BLaER1 (cell line): ENCODE measurements at regions not wholly inside any gene's neighbourhood (a gene's known extent, or its start where the extent isn't known, plus 50 kb on each side); places are given as distances from the start of the nearest gene placed in this dataset.
A peak's percentile ranks its signal among the peaks of the same experiment; 100 is the strongest.
"Not testable (repeated sequence)": the region's sequence is repeated elsewhere in the genome, so short reads cannot be mapped to it uniquely, and the experiment has no call there.

Experiments used
- H3K27ac ChIP-seq: shearing (Covaris generic); formaldehyde crosslinking; 2 replicates; pipeline ENCODE4 v1.8.1; 2022
- H3K27me3 ChIP-seq: shearing (Covaris generic); formaldehyde crosslinking; 2 replicates; pipeline ENCODE4 v1.8.1; 2022
- H3K36me3 ChIP-seq: shearing (Covaris generic); formaldehyde crosslinking; 2 replicates; pipeline ENCODE4 v1.8.1; 2022
- H3K4me1 ChIP-seq: shearing (Covaris generic); formaldehyde crosslinking; 2 replicates; pipeline ENCODE4 v1.8.1; 2022
- H3K4me2 ChIP-seq: shearing (Covaris generic); formaldehyde crosslinking; 2 replicates; pipeline ENCODE4 v1.8.1; 2022
- H3K4me3 ChIP-seq: shearing (Covaris generic); formaldehyde crosslinking; 2 replicates; pipeline ENCODE4 v1.8.1; 2022
- H3K9ac ChIP-seq: shearing (Covaris generic); formaldehyde crosslinking; 2 replicates; pipeline ENCODE4 v1.8.1; 2022
- H3K9me3 ChIP-seq: shearing (Covaris generic); formaldehyde crosslinking; 2 replicates; pipeline ENCODE4 v1.8.1; 2022
- H4K20me1 ChIP-seq: shearing (Covaris generic); formaldehyde crosslinking; 2 replicates; pipeline ENCODE4 v1.8.1; 2022
- Cebpa-rat ChIP-seq: shearing (Covaris generic); IDR thresholded peaks from 2 replicates; pipeline ENCODE4 v1.8.1; 2022

GRCh38 chr18:10245846-10246175, 208.6 kb upstream of the APCDD1 start:
- Histone ChIP-seq H3K9ac (no peak overlapping the region), H3K36me3 (no peaks in the 10 kb centered on the region), H3K4me1 (peaks cover 54% of the 10 kb centered on the region), H3K27ac (no peak overlapping the region), H4K20me1 (no peaks in the 10 kb centered on the region), H3K27me3 (no peaks in the 10 kb centered on the region), H3K4me2 (peak overlapping the region; percentile 76; the same call in 1 of the 2 replicates), H3K4me3 (no peak overlapping the region), H3K9me3 (no peaks in the 10 kb centered on the region)
- TF ChIP-seq Cebpa-rat: no peak

- no peaks in the 10 kb centered on the region for H3K9me3 ChIP-seq
- peak overlapping the region; percentile 76 for H3K4me2 ChIP-seq
- H3K27me3 ChIP-seq: no peaks in the 10 kb centered on the region
- H3K36me3 ChIP-seq: no peaks in the 10 kb centered on the region
- TF ChIP-seq Cebpa-rat: no peak
- no peak overlapping the region; the same call in 1 of the 2 replicates for H3K4me3 ChIP-seq
- peak overlapping the region; percentile 63; the same call in 1 of the 2 replicates for H3K27ac ChIP-seq
- H3K4me1 ChIP-seq: peaks cover 63% of the 10 kb centered on the region
- H3K9ac ChIP-seq: peak overlapping the region; percentile 25; the same call in 1 of the 2 replicates
- H4K20me1 ChIP-seq: no peaks in the 10 kb centered on the region
Observed at GRCh38 chr18:10247021-10247741, 207.3 kb upstream of the APCDD1 start.

GRCh38 chr18:10247742-10248082, 206.7 kb upstream of the APCDD1 start:
- H3K4me1 ChIP-seq: peaks cover 69% of the 10 kb centered on the region
- H4K20me1 ChIP-seq: no peaks in the 10 kb centered on the region
- H3K9ac ChIP-seq: peak overlapping the region; percentile 25; the same call in 1 of the 2 replicates
- H3K27ac ChIP-seq: peak overlapping the region; percentile 63; the same call in 1 of the 2 replicates
- TF ChIP-seq Cebpa-rat: no peak
- no peaks in the 10 kb centered on the region for H3K27me3 ChIP-seq
- no peaks in the 10 kb centered on the region for H3K9me3 ChIP-seq
- H3K4me2 ChIP-seq: peak overlapping the region; percentile 76
- no peak overlapping the region; the same call in 1 of the 2 replicates for H3K4me3 ChIP-seq
- H3K36me3 ChIP-seq: no peaks in the 10 kb centered on the region

- TF ChIP-seq Cebpa-rat: no peak
- H3K4me1 ChIP-seq: peaks cover 79% of the 10 kb centered on the region
- H4K20me1 ChIP-seq: no peaks in the 10 kb centered on the region
- no peaks in the 10 kb centered on the region for H3K36me3 ChIP-seq
- no peaks in the 10 kb centered on the region for H3K27me3 ChIP-seq
- no peak overlapping the region for H3K27ac ChIP-seq
- H3K4me3 ChIP-seq: no peak overlapping the region
- H3K9ac ChIP-seq: no peak overlapping the region
- H3K4me2 ChIP-seq: peak overlapping the region; percentile 76; the same call in 1 of the 2 replicates
- H3K9me3 ChIP-seq: no peaks in the 10 kb centered on the region
Observed at GRCh38 chr18:10248738-10249137, 205.7 kb upstream of the APCDD1 start.

GRCh38 chr18:10249270-10249669, 205.2 kb upstream of the APCDD1 start:
- H3K36me3 ChIP-seq: no peaks in the 10 kb centered on the region
- H3K9ac ChIP-seq: no peak overlapping the region
- no peaks in the 10 kb centered on the region for H3K9me3 ChIP-seq
- H3K4me3 ChIP-seq: no peak overlapping the region
- H3K4me1 ChIP-seq: peaks cover 84% of the 10 kb centered on the region
- no peaks in the 10 kb centered on the region for H3K27me3 ChIP-seq
- H4K20me1 ChIP-seq: no peaks in the 10 kb centered on the region
- H3K27ac ChIP-seq: no peak overlapping the region
- peak overlapping the region; percentile 60; the same call in 1 of the 2 replicates for H3K4me2 ChIP-seq
- no peak for TF ChIP-seq Cebpa-rat

- H3K27me3 ChIP-seq: no peaks in the 10 kb centered on the region
- H3K9ac ChIP-seq: no peak overlapping the region
- no peak for TF ChIP-seq Cebpa-rat
- H3K4me1 ChIP-seq: peaks cover 90% of the 10 kb centered on the region
- no peak overlapping the region for H3K27ac ChIP-seq
- H3K4me3 ChIP-seq: no peak overlapping the region
- H3K36me3 ChIP-seq: no peaks in the 10 kb centered on the region
- no peaks in the 10 kb centered on the region for H4K20me1 ChIP-seq
- peak overlapping the region; percentile 60; the same call in 1 of the 2 replicates for H3K4me2 ChIP-seq
- H3K9me3 ChIP-seq: no peaks in the 10 kb centered on the region
Observed at GRCh38 chr18:10249801-10250200, 204.6 kb upstream of the APCDD1 start.

- H3K9ac ChIP-seq: no peak overlapping the region
- no peaks in the 10 kb centered on the region for H3K36me3 ChIP-seq
- peak overlapping the region; percentile 34; the same call in 1 of the 2 replicates for H3K4me3 ChIP-seq
- TF ChIP-seq Cebpa-rat: no peak
- no peaks in the 10 kb centered on the region for H4K20me1 ChIP-seq
- H3K4me1 ChIP-seq: peaks cover 76% of the 10 kb centered on the region
- H3K4me2 ChIP-seq: peak overlapping the region; percentile 85
- 0 out of 2 replicates have a peak, but pooled peaks cover 6% of the 10 kb centered on the region for H3K9me3 ChIP-seq
- H3K27me3 ChIP-seq: no peaks in the 10 kb centered on the region
- H3K27ac ChIP-seq: peak overlapping the region; percentile 66; the same call in 1 of the 2 replicates
Observed at GRCh38 chr18:10252494-10252893, 201.9 kb upstream of the APCDD1 start.

- no peaks in the 10 kb centered on the region for H3K27me3 ChIP-seq
- peaks cover 70% of the 10 kb centered on the region for H3K4me1 ChIP-seq
- no peaks in the 10 kb centered on the region for H4K20me1 ChIP-seq
- TF ChIP-seq Cebpa-rat: no peak
- H3K36me3 ChIP-seq: no peaks in the 10 kb centered on the region
- 0 out of 2 replicates have a peak, but pooled peaks cover 6% of the 10 kb centered on the region for H3K9me3 ChIP-seq
- H3K27ac ChIP-seq: peak overlapping the region; percentile 66
- no peak overlapping the region for H3K9ac ChIP-seq
- peak overlapping the region; percentile 85 for H3K4me2 ChIP-seq
- H3K4me3 ChIP-seq: peak overlapping the region; percentile 34; the same call in 1 of the 2 replicates
Observed at GRCh38 chr18:10252952-10253705, 201.3 kb upstream of the APCDD1 start.

GRCh38 chr18:10256276-10256675, 198.2 kb upstream of the APCDD1 start:
- 0 out of 2 replicates have a peak, but pooled peaks cover 11% of the 10 kb centered on the region for H3K9me3 ChIP-seq
- not testable (repeated sequence) for H3K9ac ChIP-seq, H3K4me3 ChIP-seq, H3K27me3 ChIP-seq, H3K36me3 ChIP-seq, H3K27ac ChIP-seq, H3K4me2 ChIP-seq, H4K20me1 ChIP-seq
- H3K4me1 ChIP-seq: peaks cover 42% of the 10 kb centered on the region
